KBM-7 (cell line): ENCODE measurements at regions not wholly inside any gene's neighbourhood (a gene's known extent, or its start where the extent isn't known, plus 50 kb on each side); places are given as distances from the start of the nearest gene placed in this dataset.

Source experiments
- DNase-seq: peaks from one replicate; pipeline ENCODE4 v3.0.0-alpha.2; 2015
- in situ Hi-C: fragments of 300-500 bp; cut with MboI; formaldehyde crosslinking; loops from 2 replicates; pipeline ENCODE4 v1.14.3; 2020; ENCODE audit warnings: low sequenced_read_pairs, low pct_unique_long_range_greater_than_20kb, mixed read lengths

DNA sequence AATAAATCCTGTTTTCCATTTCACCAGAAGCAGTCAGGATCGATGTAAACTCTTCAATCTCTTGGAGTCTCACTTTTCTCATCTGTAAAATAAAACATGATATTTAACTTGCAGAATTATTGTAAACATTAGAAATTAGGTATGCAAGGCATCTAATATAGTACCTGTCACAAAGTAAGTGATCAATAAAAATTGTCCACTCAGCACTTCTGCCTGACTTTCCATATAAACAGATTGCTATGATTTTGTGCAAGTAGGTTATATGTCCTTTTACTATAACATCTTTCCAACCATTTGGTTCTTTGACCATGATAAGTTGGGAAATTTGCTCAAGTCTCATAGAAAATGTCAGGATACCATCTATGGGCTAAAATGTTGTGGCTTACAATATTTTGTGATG lies 148.8 kb upstream of the MTAP start:
- no peak for DNase-seq
- in situ Hi-C loops = no loop called here

DNA sequence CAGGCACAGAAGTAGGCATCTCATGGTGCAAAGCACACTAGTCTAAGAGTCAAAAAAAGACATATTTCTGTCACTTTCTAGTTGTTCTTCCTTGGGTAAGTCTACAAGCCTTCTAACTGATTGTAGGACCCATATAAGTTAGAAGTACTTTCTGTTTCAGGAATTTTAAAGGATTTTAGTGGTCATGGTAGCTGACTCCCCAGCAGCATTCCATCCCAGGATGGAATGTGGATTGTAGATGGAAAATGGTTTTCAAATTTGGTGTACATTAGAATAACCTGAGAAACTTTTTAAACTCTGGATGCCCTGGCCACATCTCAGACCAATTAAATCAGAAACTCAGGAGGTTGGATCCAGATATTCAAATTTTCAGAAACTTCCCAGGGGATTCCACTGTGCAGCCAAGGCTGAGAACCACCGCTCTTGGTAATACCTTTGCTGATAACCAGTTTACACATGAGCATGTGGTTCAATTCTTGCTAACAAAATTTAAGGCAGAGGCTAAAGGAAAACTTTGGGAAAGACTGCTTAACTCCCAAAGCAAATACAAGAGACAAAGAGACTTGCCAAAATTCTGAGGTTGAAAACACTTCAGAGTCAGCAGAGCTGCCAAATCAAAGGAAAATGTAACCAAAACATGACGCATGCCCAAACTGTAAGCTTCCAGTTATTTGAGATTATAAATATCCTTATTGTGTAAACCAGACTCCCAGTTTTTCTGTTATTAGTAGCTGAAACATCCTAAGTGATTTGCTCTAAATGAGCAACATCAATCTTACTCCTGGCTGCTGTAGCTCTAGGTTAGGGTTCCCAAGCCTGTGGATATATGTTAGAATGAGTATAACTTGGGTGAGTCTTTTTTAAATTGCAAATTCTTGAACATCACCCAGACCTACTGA lies 145.4 kb upstream of the MTAP start:
- in situ Hi-C loops = no loop called here

DNA sequence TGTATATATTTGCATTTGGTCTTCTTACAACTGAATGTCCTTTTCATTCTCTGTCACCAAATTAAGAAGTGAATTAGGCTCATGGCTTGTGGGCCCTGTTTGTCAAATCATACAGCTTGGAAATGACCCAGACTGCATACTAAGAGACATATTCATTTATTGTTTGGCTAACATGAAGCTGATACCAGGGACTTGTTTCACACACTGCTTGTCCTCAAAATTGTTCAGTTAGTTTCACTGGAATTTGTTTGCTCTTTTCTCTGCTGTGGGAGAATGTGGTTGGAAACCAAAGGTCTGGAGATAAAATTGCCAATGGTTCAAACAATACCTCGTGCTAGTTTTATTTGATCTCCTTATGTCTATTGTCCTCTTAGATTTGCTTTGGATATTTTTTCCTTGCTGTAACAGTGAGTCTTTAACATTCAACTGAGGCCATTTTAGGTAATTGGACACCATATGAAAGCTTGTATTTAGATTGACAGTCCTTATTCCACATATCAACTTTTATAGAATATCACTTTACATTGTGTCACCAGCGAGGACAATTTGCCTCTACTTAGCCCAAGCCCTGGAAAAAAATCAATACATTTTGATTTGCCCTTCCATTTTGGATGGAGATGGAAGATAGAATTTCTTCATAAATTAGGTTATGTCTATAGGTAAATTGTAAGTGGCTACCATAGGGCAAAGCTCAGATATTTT lies 144.3 kb upstream of the MTAP start:
- in situ Hi-C loops = no loop called here
- DNase-seq = no peak

More for the DNA sequence above, 145.4 kb upstream of the MTAP start:
- DNase-seq = no peak

DNA sequence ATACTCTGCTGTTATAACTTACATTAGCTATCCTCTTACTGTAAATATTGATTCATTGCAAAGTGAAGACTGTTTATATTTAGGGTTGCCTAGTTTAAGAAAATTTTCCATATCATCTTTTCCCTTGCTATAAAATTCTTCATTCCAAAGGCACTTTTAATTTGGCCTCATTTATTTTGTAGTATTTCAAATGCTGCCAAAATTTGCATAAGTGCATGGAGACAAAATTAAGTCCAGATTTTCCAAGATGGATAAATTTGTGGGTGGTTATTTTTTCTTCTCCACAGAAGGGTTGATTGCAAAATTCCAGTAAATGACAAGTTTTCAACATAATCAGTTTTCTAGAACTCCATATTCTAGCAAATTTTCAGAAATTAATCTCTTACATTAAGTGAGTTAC lies 141.5 kb upstream of the MTAP start:
- no peak for DNase-seq
- in situ Hi-C loops = no loop called here

DNA sequence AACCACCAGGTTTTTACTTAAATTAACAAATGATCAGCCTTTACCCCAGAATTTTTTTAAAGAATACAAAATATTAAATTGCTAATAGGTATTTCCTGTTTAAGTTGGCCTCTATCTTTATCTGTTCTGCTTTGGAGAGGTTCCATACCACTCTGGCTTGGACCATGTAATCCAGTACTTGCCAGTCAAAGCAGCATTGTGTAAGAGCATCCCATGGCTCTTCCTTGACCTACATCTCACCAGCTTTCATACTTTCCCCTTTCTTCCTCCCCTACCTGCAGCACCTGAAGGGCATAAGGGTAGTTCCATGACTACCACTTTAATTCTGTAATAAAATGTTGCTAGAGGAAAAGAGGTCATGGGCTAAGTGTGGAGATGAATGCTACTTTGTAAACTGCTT lies 140.8 kb upstream of the MTAP start:
- DNase-seq = no peak
- in situ Hi-C loops = no loop called here

DNA sequence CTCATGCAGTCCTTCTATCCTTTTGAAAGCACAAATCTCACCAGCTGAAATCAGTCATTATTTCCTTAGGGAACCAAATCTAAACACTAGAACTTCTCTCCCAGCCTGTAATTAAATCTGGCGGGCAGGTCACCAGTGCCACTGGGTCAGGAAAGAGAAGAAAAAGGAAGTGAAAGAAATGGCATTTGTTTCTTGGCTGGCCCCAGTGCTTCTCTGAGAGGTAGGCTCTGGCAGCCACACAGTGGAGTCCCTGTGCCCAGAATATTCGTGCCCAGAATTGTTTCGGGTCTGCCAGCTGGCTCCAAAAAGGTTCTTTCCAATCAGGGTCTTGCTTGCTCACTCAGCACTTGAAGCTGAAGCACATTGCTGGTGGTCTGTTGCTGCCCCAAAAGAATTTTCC lies 133.9 kb upstream of the MTAP start:
- in situ Hi-C loops = no loop called here
- no peak for DNase-seq

DNA sequence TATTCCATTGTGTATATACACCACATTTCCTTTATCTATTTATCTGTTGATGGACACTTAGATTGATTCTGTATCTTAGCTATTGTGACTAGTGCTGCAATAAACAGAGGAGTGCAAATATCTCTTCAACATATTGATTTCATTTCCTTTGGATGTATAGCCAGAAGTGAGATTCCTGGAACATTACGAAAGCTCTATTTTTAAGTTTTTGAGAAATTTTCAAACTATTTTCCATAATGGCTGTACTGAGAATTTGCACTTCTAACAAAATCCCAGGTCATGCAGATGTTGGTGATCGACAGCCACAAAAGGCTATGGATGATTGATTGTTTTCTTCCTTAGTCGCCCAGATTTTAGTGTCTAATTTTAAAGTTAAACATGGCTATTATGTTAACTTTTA lies 132.7 kb upstream of the MTAP start:
- no peak for DNase-seq
- in situ Hi-C loops = no loop called here

DNA sequence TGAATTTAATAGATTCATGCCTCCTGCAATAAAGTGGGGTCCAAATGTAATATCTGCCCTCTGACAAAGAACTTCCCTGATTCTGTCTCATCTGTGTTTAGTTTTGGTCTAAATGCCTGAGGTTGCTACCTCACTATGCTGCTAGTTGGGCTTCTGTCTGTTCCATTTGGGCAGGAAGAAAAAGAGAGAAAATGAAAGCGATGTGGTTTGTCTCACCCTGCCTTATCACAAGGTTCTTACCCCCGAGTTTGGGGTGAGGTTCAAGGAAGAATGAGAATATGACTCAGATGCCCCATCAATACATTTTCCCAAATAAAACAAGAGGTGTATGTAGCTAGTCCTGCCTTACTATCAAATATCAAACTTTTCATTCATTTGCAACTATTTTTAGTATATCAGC lies 132.1 kb upstream of the MTAP start:
- in situ Hi-C loops = no loop called here
- no peak for DNase-seq

DNA sequence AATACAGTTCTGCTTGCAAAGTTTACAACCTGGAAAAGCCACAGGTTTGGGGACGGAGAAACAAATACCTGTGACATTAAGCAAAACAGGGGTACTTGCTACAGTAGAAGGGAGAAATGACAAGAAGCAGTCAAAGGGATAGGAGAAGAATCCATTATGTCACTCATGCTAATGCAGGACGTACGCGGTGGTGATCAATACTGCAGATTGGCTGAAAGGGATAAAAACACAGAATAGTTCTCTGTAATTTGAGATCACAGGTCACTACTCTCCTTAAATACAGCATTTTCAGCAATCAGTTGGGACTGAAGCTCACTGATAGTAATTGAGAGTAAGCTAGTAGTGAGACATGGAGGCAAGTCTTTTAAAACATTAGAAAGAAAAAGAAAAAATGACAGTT lies 130.3 kb upstream of the MTAP start:
- in situ Hi-C loops = no loop called here
- DNase-seq = no peak

DNA sequence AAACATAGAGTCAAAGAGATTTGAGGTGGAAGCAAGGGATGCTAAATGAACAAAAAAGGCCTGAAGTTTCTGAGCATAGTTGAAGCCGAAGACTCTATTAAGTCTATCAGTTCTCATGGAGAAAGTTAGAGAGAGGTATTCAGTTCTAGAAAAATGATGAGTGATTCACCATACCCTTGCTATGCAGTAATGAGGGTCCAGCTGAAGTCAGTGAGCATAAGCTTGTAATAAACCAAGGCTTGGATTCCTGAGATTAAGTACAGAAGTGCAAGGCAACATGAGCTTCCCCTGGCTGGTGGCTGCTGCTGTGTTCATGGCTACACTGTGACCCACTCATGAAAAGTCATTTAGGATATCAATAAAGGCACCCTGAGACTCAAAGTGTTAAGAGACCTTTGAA lies 129.7 kb upstream of the MTAP start:
- DNase-seq = no peak
- in situ Hi-C loops = no loop called here

DNA sequence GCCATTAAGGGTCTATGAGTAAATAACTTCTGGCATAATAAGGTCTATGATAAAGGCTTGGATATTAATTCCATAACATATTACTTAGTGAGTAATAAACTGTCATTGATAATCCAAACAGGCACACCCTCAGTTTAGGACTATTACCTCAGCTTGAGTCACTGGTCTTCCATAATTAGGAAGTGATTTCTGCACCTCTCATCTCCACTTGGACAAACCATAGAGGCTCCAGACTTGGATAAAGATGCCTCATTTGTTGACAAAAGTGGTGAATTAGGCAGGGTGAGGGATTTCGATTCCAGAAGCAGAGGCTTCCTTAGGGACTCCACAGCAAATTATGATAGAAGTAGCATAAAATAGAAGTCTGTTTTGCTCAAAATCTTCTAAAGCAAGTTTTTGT lies 127.5 kb upstream of the MTAP start:
- in situ Hi-C loops = no loop called here
- DNase-seq = no peak

DNA sequence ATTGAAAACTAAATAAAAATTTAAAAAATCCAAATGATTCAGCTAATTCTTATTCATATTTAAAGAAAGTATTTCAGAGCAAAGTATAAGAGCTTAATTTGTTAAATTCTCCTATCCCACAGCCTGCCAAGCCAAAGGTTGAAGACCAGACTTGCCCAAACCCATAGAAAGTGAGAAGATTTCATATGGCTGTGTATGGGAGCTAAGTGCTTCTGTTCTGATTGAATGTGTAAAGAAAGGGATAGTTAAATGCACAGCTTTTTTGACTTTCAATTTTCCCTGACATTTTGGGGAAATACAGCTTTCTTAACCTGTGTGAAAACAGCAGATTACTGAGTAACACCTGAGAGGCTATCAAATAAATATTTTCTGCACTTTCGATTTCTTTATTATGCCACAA lies 125.0 kb upstream of the MTAP start:
- no peak for DNase-seq
- in situ Hi-C loops = no loop called here

DNA sequence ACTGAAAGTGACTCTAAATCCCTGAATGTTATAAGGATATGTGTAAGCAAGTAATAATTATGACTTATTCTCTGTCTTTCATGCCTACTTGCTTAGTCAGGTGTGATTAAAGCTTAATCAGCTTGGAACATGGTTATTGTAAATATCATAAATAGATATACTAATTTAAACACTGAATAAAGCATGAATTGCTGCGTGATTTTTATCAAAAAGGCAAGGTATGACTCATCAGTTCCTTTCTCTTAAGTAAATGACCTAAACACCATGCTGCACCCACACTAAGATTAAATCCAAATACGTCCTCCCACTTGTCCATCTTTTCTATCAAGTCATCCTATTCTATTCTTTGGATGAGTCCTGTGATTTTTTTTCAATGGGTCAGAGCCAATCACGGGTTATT lies 124.6 kb upstream of the MTAP start:
- no peak for DNase-seq

DNA sequence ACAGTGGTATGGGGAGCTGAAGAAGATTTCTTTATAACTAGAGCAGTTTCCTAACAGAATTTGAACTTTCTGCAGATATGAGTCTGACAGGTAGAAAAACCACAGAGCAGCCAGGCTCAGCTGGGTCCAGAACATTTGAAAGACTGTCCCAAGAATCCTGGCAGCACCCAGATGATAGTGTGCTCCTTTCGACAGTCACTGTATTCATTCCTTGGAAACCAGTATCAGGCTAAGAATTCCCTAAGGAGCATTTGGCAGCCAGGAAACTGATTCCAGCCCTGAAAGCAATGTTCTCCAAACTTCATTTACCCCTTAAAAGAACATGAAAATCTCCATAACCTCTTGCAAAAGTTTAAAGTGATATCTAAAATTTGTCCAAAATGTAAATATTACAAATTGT lies 123.0 kb upstream of the MTAP start:
- no peak for DNase-seq
- in situ Hi-C loops = no loop called here

More for the DNA sequence above, 124.6 kb upstream of the MTAP start:
- in situ Hi-C loops = no loop called here

DNA sequence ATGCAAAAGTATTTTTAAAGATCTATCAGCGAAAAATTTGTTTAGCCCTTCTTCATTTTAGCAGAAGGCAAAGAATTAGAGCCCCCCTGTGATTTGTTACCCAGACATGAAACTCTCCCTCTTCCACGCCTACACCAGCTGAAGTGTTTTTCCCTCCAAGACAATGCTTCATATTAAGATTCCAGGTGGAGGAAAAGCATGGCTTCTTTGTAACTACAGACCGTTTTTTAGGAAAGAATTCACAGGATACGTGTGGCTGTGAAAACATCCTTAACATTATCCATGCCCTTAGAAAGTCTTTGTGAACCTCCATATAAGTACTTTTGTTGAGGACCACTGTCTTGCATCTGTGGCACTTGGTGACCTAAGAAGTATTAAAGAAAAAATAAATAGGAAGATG lies 121.8 kb upstream of the MTAP start:
- no peak for DNase-seq

DNA sequence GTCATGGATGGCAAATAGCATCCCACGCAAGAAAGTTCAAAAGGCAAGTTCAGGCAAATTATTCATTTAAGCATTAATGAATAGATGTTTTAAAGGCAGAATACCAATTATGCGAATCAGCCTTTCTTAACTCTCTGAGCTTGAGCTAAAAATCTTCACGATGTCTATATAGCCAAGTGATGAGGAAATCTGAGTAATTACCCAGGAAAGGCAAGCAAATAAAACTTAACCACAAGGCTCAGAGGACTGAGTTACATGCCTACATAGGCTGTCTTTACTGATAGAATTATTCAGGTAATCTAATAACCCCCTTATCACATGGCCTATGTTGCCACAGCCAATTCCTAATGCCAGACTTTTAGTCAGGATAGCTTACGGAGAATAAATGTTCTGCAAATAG lies 120.8 kb upstream of the MTAP start:
- no peak for DNase-seq
- in situ Hi-C loops = no loop called here

More for the DNA sequence above, 121.8 kb upstream of the MTAP start:
- in situ Hi-C loops = no loop called here

DNA sequence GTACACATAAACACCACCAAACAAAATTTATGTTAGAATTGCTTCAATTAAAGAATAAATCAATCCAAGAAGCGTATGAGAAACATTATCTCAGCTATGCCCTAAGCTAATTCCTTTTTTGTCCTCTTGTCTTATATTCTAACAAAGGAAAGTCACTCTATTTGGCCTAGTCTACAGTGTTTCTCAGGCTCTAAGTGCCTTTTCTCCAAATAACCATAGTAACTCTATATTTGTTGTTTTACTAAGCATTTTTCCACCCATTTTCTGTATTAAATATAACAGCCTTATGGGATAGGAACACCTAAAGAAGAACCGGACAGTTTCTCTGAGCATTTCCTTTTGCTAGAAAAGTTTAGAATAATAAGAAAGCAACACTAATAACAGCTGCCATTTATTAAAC lies 120.1 kb upstream of the MTAP start:
- in situ Hi-C loops = no loop called here
- DNase-seq = no peak

DNA sequence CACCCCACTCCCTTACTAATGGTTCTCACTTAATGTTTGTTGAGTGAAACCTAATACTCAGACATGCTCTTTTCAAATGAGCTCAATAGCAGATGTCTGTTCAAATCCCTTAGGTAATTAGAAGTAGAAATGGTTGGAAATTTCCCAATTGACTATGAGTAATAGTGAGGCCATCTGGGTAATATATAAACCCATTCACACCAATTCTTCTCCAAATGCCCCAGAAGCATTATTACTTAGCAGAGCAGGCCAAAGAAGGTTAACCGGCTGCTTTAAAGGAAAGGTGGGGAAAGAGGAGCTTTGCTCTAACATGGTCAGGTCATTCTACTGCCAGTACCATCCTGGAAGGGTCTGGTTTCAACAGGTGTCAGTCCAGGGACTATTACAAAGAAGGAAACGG lies 119.5 kb upstream of the MTAP start:
- no peak for DNase-seq
- in situ Hi-C loops = no loop called here

DNA sequence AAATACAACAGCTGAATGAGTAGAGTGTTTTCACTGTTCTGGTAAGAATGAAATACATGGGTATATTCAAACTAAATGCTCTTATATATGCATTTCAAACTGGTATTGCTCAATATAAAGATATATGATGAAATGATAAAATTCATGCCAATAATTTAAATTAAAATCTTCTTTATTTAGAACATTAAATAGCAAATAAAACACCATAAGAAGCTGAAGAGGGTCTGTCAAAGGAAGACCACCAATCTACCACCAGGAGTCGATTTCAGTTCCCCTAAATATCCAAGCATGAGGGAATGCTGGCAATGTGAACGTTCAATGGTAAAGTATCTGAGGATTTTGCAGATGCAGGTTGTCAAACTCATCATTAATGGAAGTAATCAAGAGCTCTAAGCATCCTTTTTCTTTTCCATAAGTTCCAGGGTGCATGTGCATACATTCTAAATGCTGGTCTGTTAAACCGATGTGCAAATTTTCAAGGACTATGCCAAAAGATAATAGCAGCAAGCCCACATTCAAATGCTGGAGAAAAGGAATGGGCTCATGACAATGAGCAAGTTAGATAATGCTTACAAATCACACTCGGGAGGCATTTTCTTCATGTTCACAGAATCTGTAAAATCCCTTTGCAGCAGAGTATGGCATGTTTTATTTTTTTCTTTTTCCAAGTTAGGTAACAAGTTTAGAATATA lies 118.8 kb upstream of the MTAP start:
- DNase-seq = no peak
- in situ Hi-C loops = no loop called here

DNA sequence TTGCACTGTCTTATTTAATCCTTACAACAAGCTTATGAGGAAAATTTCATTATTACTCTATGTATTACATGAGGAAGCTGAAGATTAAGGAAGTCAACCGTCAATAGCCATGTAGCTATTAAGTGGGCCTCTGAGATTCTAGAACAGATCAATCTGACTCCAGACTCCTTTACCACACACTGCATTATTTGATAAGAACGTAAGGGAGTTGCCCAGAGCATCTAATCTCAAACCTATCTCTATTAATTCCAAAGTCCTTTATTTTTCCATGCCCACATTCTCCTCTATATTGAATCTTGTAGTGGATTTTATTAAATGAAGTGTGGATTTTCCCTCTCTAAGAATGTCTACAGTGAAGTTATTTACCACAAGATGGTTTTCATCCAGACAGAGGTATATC lies 118.2 kb upstream of the MTAP start:
- in situ Hi-C loops = no loop called here
- no peak for DNase-seq
